IgD-negative memory B cell (primary cell): ENCODE measurements at regions not wholly inside any gene's neighbourhood (a gene's known extent, or its start where the extent isn't known, plus 50 kb on each side); places are given as distances from the start of the nearest gene placed in this dataset.

ENCODE experiments used
- H3K27ac Mint-ChIP-seq, 3 donors: one replicate each; pipeline ENCODE4 v1.8.0; 2020 to 2022; ENCODE audit warnings: mild to moderate bottlenecking in 3 of 3, mixed read lengths in 3 of 3, moderate library complexity in 1 of 3
- H3K27me3 Mint-ChIP-seq: one replicate; pipeline ENCODE4 v1.8.0; 2021; ENCODE audit warnings: mixed read lengths
- H3K36me3 Mint-ChIP-seq: one replicate; pipeline ENCODE4 v1.8.0; 2020; ENCODE audit warnings: mild to moderate bottlenecking, mixed read lengths
- H3K4me1 Mint-ChIP-seq, 3 donors: one replicate each; pipeline ENCODE4 v1.8.0; 2020 to 2022; ENCODE audit warnings: mixed read lengths in 3 of 3, mild to moderate bottlenecking in 1 of 3
- H3K4me3 Mint-ChIP-seq, 4 donors: one replicate each; pipeline ENCODE4 v1.8.0; 2020 to 2022; ENCODE audit warnings: mild to moderate bottlenecking in 4 of 4, mixed read lengths in 4 of 4, moderate library complexity in 3 of 4
- H3K9me3 Mint-ChIP-seq, 3 donors: one replicate each; pipeline ENCODE4 v1.8.0; 2020 to 2021; ENCODE audit warnings: mixed read lengths in 3 of 3, mild to moderate bottlenecking in 1 of 3

DNA sequence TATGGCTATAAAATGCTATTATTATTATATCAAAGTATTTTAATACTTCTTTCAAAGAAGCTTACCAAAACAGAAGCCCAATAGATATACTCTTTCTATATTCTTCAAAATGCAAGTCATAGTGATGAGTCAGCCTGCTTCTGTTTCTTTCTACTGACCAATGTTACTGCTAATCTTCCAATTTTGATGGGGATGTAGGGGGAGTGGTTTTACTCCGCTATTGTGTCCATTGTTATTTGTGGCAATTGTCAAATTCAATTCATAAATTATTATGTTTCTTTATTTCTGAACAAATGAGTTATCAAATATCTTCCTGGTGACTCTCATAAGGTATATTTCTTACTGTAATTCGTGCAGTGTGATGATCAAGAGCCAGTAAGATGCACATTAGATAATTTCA is 221.5 kb upstream of the DEFB112 start:
- Mint-ChIP-seq H3K4me1 (no peaks in the 10 kb centered on the region), H3K9me3 (peaks cover 0 to 11% (median 2%) of the 10 kb centered on the region in 3 donors), H3K27me3 (no peaks in the 10 kb centered on the region), H3K36me3 (no peaks in the 10 kb centered on the region), H3K4me3 (no peak overlapping the region), H3K27ac (peak overlapping the region in 1 of 3 donors; percentile 74)

DNA sequence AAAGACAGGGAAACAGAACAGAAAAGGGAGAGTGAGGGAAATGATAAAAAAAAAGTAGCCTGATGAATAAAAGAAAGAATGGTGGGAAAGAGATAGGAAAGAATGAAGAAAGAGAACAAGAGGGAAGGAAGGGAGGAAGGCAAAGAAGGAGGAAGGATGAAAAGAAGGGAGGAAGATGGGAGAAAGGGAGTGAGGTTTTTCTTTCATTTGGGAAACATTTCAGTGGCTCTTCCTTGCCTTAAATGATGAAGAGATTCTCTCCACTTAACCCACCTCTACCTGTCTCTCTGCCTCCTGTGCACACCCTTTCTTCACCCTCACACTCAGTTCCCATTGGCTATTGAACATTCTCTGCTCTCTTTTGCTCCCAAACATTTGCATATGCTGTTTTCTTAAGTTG is 222.1 kb upstream of the DEFB112 start:
- H3K27me3 Mint-ChIP-seq: no peaks in the 10 kb centered on the region
- no peaks in the 10 kb centered on the region for H3K36me3 Mint-ChIP-seq
- peaks cover 0 to 9% (median 2%) of the 10 kb centered on the region in 3 donors for H3K9me3 Mint-ChIP-seq
- H3K4me1 Mint-ChIP-seq: no peaks in the 10 kb centered on the region
- H3K4me3 Mint-ChIP-seq: no peak overlapping the region
- peak overlapping the region in 1 of 3 donors; percentile 74 for H3K27ac Mint-ChIP-seq

DNA sequence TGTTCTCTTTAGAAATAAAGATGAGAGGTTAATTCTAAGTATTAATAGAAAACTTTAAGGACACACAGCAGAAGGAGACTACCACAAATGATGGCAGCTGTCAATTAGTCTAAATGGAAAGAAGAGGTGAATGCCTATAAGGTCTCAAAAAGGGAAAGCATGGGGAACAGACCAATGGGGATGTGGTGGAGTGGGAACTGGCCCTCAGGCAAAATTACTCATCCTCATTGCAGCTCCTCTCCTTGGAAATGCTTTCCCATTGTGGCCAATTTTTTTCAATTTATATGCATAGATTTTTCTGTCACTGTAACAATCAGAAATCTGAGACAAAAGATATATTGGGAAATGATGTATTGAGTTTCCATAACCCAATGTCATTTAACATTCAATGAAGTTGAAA is 222.9 kb upstream of the DEFB112 start:
- no peak overlapping the region for H3K4me3 Mint-ChIP-seq
- H3K36me3 Mint-ChIP-seq: no peaks in the 10 kb centered on the region
- no peaks in the 10 kb centered on the region for H3K27me3 Mint-ChIP-seq
- H3K4me1 Mint-ChIP-seq: no peaks in the 10 kb centered on the region
- peaks cover 0 to 9% (median 2%) of the 10 kb centered on the region in 3 donors for H3K9me3 Mint-ChIP-seq
- H3K27ac Mint-ChIP-seq: no peak overlapping the region

DNA sequence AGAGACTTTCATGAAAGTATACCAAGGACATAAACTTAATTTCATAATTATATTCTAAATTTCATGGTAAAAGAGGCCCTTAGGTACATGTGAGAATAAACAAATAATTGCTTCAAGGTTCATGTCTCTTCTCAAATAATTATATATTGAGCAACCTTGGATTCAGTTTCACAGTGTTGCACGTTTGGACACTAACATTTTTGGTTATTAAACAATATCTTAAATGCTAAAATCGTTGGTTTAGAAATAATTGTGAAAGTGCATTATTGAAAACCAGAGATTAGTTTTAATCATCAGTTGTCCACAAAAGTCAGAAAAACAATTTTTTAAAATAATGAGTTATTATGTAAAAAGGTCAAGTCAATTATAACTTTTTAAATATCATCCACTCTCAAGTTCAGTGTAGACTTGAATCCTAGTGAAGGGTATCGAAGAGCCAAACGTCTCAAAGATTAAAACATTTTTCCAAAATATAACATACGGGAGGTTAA is 227.1 kb upstream of the DEFB112 start:
- Mint-ChIP-seq H3K9me3 (peaks cover 2 to 12% (median 4%) of the 10 kb centered on the region in 3 donors), H3K4me3 (no peak overlapping the region), H3K27ac (no peak overlapping the region), H3K27me3 (no peaks in the 10 kb centered on the region), H3K4me1 (no peaks in the 10 kb centered on the region), H3K36me3 (no peaks in the 10 kb centered on the region)

DNA sequence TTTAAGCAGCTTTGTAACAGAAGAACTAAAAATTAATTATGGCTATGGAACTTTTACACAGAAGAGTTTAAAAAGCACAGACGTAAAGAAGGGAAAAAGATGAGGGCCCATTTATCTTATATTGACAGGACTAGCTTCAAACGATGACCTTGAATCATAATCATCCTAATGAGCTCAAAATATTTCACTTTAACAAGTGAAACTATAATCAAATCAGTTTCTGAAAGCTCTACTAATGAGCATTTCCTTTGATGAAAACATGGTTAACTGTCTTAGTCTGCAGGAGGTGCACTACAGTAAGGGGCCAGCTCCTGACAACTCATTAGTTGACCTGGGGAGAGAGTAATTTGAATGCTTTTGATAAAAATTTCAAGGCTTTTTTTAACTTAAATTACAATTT is 228.0 kb upstream of the DEFB112 start:
- Mint-ChIP-seq H3K27ac (no peak overlapping the region), H3K4me3 (no peak overlapping the region), H3K36me3 (no peaks in the 10 kb centered on the region), H3K4me1 (no peaks in the 10 kb centered on the region), H3K9me3 (peaks cover 2 to 12% (median 4%) of the 10 kb centered on the region in 3 donors), H3K27me3 (no peaks in the 10 kb centered on the region)

DNA sequence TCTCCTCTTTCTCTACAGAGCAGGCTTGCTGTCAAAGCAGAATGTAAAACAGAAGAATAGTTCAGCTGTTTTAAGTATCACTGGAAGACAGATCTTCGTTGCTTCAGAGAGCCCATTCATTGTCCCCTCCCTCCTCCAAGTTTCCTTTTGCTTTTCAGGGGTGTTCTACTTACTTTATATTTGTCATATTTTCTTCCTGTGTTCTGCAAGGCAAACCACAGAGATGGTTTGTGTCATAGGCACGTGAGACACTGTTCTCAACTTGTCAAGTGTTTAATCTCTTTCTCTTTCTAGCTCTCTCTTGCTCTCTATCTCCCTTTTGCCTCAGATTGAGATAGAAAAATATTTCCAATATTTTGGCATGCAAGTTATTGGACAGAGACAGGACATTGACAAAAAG is 228.9 kb upstream of the DEFB112 start:
- no peak overlapping the region for H3K4me3 Mint-ChIP-seq
- H3K27me3 Mint-ChIP-seq: no peaks in the 10 kb centered on the region
- peaks cover 0 to 8% (median 4%) of the 10 kb centered on the region in 3 donors for H3K9me3 Mint-ChIP-seq
- H3K4me1 Mint-ChIP-seq: no peaks in the 10 kb centered on the region
- no peaks in the 10 kb centered on the region for H3K36me3 Mint-ChIP-seq
- H3K27ac Mint-ChIP-seq: no peak overlapping the region

DNA sequence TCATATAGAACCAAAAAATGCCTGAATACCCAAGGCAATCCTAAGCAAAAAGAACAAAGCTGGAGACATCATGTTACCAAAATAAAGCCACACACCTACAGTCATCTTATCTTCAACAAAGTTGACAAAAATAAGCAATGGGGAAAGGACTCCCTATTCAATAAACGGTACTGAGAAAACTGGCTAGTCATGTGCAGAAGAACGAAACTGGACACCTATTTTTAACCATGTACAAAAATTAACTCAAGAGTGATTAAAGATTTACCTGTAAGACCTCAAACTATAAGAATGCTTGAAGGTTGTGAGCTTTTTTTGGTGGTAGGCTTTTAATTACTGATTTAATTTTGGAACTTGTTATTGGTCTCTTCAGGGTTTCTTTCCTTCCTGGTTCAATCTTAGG is 236.0 kb upstream of the DEFB112 start:
- H3K36me3 Mint-ChIP-seq: no peaks in the 10 kb centered on the region
- H3K4me3 Mint-ChIP-seq: no peak overlapping the region
- no peaks in the 10 kb centered on the region for H3K4me1 Mint-ChIP-seq
- peaks cover 0 to 3% (median 1%) of the 10 kb centered on the region in 3 donors for H3K9me3 Mint-ChIP-seq
- H3K27ac Mint-ChIP-seq: no peak overlapping the region
- no peaks in the 10 kb centered on the region for H3K27me3 Mint-ChIP-seq

DNA sequence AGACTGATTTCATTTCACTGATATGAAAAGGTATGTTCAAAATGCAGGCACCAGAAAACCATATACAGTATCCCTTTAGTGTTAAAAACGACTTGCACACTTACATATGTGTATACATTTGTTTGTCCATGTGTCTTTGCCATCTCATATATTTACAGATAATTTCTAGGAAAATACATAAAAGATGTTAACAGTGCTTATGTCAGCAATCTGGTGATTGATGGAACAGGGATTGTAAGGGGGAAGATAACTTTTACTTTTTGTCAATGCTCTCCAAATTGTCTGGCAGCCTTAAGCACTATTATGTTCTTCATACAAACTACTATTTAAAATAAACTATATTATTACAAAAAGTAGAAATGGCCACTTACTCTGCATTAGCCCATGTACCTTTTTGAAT is 238.5 kb upstream of the DEFB112 start:
- Mint-ChIP-seq H3K4me1 (no peaks in the 10 kb centered on the region), H3K36me3 (no peaks in the 10 kb centered on the region), H3K9me3 (peaks cover 0 to 3% (median 3%) of the 10 kb centered on the region in 3 donors), H3K4me3 (no peak overlapping the region), H3K27me3 (no peaks in the 10 kb centered on the region), H3K27ac (no peak overlapping the region)

DNA sequence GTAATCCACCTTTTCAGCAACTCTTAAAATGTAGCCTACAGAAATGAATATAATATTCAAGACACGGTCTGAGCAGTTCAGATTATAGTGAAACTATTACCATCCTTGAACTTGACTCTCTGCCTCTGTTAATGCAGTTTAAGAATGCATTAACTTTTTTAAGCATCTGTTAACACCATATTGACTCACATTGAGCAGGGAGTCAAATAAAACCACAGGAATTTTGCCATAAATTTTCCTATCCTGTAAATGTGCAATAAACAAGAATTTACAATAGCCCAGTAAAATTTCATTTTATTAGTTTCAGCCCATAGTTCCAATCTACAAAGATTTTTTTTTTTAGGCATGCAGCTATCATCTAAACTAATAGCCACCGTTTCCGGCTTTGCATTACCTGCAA is 239.2 kb upstream of the DEFB112 start:
- Mint-ChIP-seq H3K27me3 (no peaks in the 10 kb centered on the region), H3K4me3 (no peak overlapping the region), H3K36me3 (no peaks in the 10 kb centered on the region), H3K27ac (no peak overlapping the region), H3K4me1 (no peaks in the 10 kb centered on the region), H3K9me3 (peaks cover 0 to 3% (median 3%) of the 10 kb centered on the region in 3 donors)

DNA sequence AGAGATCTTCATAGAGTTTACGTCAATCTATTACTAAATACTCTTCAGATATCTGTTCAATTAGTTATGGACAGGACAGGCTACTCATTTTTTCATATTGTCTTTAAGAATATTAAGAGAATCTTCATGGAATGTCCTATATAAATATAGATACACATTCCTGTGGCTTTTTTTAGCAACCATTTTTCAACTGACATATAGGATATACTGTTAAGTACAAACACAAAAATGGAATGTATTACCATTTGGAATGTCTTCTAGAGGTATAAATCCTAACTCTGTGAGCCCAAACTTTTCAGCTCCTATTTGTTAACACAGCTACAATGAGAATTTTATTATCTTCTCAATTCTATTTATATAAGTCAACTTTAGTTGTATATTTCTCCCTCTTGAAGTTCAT is 239.6 kb upstream of the DEFB112 start:
- no peaks in the 10 kb centered on the region for H3K4me1 Mint-ChIP-seq
- H3K36me3 Mint-ChIP-seq: no peaks in the 10 kb centered on the region
- peaks cover 0 to 3% (median 3%) of the 10 kb centered on the region in 3 donors for H3K9me3 Mint-ChIP-seq
- H3K4me3 Mint-ChIP-seq: no peak overlapping the region
- no peaks in the 10 kb centered on the region for H3K27me3 Mint-ChIP-seq
- H3K27ac Mint-ChIP-seq: no peak overlapping the region

DNA sequence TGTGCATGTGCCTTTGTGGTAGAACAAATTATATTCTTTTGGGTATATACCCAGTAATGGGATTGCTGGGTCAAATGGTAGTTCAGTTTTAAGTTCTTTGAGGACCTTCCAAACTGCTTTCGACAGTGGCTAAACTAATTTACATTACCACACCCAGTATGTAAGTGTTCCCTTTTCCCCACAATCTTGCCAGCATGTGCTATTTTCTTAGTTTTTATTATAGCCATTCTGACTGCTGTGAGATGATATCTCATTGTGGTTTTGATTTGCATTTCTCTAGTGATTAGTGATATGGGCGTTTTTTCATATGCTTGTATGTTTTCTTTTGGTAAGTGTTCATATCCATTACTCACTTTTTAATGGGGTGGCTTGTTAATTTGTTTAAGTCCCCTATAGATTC is 251.6 kb upstream of the DEFB112 start:
- Mint-ChIP-seq H3K4me3 (no peak overlapping the region), H3K27me3 (no peaks in the 10 kb centered on the region), H3K27ac (no peak overlapping the region), H3K36me3 (no peaks in the 10 kb centered on the region), H3K4me1 (no peaks in the 10 kb centered on the region), H3K9me3 (peaks cover 4 to 15% (median 5%) of the 10 kb centered on the region in 3 donors)

DNA sequence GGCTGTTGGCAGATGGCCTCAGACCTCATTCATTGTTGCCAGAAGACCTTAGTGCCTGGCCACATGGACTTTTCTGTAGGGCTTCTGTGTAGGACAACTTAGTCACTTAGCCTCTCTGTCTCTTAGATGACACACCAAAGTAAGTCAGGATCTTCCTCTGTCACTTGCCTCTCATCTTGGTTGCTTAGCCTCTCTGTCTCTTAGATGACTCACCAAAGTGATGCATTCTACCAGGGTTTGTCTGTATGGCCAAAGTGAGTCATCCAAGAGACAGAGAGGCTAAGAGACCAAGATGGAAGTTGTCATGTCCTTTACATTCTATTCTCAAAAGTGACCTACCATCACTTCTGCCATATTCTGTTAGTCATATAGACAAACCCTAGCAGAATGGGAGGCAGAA is 255.9 kb upstream of the DEFB112 start:
- H3K4me1 Mint-ChIP-seq: no peaks in the 10 kb centered on the region
- no peak overlapping the region for H3K4me3 Mint-ChIP-seq
- no peaks in the 10 kb centered on the region for H3K27me3 Mint-ChIP-seq
- no peaks in the 10 kb centered on the region for H3K36me3 Mint-ChIP-seq
- peaks cover 1 to 10% (median 3%) of the 10 kb centered on the region in 3 donors for H3K9me3 Mint-ChIP-seq
- H3K27ac Mint-ChIP-seq: no peak overlapping the region

DNA sequence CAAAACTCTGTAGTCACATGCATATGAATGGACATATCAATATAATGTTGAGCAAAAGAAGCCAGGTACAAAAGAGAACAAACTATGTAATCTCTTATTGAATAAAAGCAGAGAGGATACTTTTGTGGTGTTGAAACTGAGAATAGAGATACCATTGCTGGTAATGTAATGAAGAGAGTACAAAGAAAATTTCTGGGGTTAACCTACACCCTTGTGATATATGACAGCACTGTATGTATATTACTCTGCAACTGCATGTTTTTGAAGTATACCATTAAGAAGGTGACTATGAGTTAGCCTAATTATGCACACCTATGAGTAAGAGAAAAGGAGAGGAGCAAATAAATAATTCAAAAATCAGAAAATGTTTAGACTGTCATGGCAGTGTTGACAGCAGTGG is 268.8 kb upstream of the DEFB112 start:
- H3K9me3 Mint-ChIP-seq: peaks cover 0 to 4% (median 2%) of the 10 kb centered on the region in 3 donors
- no peaks in the 10 kb centered on the region for H3K36me3 Mint-ChIP-seq
- no peak overlapping the region for H3K4me3 Mint-ChIP-seq
- H3K27ac Mint-ChIP-seq: no peak overlapping the region
- no peaks in the 10 kb centered on the region for H3K27me3 Mint-ChIP-seq
- H3K4me1 Mint-ChIP-seq: no peaks in the 10 kb centered on the region

DNA sequence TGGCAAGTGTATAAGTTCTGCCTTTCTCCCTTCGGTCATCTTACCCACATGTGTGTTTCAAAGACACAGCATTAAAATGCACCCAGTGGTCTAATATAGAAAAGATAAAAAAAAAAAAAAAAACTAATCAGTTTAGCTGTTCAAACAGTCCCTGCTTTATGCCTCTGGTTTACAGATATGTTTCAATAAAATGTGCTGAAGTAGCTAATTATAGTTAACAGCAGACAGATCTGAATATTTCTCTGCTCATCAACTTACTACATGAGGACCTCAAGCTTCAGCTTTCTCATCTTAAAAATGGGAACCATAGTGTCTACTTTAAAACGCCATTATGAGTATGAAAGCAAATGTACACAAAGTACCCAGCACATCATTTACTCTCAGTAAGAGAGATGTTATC is 280.6 kb upstream of the DEFB112 start:
- Mint-ChIP-seq H3K9me3 (peaks cover 2 to 16% (median 6%) of the 10 kb centered on the region in 3 donors), H3K27me3 (no peaks in the 10 kb centered on the region), H3K36me3 (no peaks in the 10 kb centered on the region), H3K27ac (no peak overlapping the region), H3K4me1 (no peaks in the 10 kb centered on the region), H3K4me3 (no peak overlapping the region)

DNA sequence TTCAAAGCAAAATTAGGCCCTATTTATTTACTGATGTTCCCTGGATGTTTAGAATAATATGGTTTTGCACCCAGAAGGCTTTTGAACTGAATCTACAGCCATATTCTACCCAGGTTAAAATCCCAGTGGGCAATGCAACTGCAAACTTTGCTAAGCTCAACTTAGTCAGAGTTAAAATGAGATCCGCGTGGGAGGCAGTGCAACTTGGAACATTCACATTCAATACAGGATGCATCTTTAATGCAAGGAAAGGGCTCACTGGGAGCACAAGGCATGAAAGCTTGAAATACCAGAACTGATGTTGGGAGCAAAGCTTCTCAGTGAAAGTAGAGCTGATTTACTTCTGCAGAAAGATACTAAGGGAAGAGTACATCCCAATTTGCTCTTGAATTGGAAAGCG is 281.2 kb upstream of the DEFB112 start:
- Mint-ChIP-seq H3K27ac (no peak overlapping the region), H3K4me1 (no peaks in the 10 kb centered on the region), H3K9me3 (peaks cover 2 to 16% (median 6%) of the 10 kb centered on the region in 3 donors), H3K27me3 (no peaks in the 10 kb centered on the region), H3K36me3 (no peaks in the 10 kb centered on the region), H3K4me3 (no peak overlapping the region)

DNA sequence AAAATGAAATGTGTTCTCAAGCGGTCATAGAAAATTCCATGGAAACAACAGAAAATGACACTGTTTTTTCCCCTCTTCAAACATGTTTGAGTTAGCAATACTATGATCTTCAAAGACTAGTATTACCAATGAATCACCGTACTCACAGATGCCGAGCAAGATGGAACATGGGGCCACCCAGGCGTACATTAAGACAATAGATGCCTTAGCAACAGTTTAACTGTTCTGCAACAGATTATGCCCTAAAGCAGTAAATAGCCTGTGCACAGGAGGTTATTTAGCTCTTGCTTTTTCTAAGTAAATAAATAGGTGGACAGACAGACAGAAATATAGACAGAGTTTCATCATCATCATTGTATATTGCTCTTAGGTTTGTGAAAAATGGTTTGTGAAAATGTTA is 284.0 kb upstream of the DEFB112 start:
- H3K36me3 Mint-ChIP-seq: no peaks in the 10 kb centered on the region
- no peak overlapping the region for H3K27ac Mint-ChIP-seq
- H3K27me3 Mint-ChIP-seq: no peaks in the 10 kb centered on the region
- H3K9me3 Mint-ChIP-seq: peaks cover 0 to 15% (median 2%) of the 10 kb centered on the region in 3 donors
- H3K4me3 Mint-ChIP-seq: no peak overlapping the region
- H3K4me1 Mint-ChIP-seq: no peaks in the 10 kb centered on the region
